DMS79 (cell line): ENCODE measurements at regions not wholly inside any gene's neighbourhood (a gene's known extent, or its start where the extent isn't known, plus 50 kb on each side); places are given as distances from the start of the nearest gene placed in this dataset.

Source experiments
- DNase-seq: peaks from one replicate; lab custom pipeline; 2025; lab: John Stamatoyannopoulos, UW

- DNase-seq: no peak
Observed at GRCh38 chr17:65365169-65365568, 196.3 kb downstream of the AXIN2 start.

- DNase-seq: no peak
Observed at GRCh38 chr17:65364438-65364837, 197.0 kb downstream of the AXIN2 start.

- DNase-seq: no peak
Observed at GRCh38 chr17:65362826-65363225, 198.6 kb downstream of the AXIN2 start.

- DNase-seq: no peak
Observed at GRCh38 chr17:65360961-65361552, 200.4 kb downstream of the AXIN2 start.

GRCh38 chr17:65359016-65359415, 202.4 kb downstream of the AXIN2 start:
- no peak for DNase-seq

- DNase-seq: no peak
Observed at GRCh38 chr17:65356536-65356935, 204.9 kb downstream of the AXIN2 start.

GRCh38 chr17:65355246-65355645, 206.2 kb downstream of the AXIN2 start:
- no peak for DNase-seq

- DNase-seq: no peak
Observed at GRCh38 chr17:65349916-65350315, 211.5 kb downstream of the AXIN2 start.

GRCh38 chr17:65346166-65346565, 209.0 kb downstream of the RGS9 start:
- DNase-seq: no peak

- no peak for DNase-seq
Observed at GRCh38 chr17:65345261-65346005, 208.3 kb downstream of the RGS9 start.

- no peak for DNase-seq
Observed at GRCh38 chr17:65340401-65340800, 203.2 kb downstream of the RGS9 start.

- no peak for DNase-seq
Observed at GRCh38 chr17:65334406-65334805, 197.2 kb downstream of the RGS9 start.

- DNase-seq: no peak
Observed at GRCh38 chr17:65332779-65333178, 195.6 kb downstream of the RGS9 start.

GRCh38 chr17:65332375-65332774, 195.2 kb downstream of the RGS9 start:
- no peak for DNase-seq

GRCh38 chr17:65328567-65328966, 191.4 kb downstream of the RGS9 start:
- peak; percentile 8 for DNase-seq

GRCh38 chr17:65324611-65325342, 187.6 kb downstream of the RGS9 start:
- DNase-seq: no peak

- DNase-seq: no peak
Observed at GRCh38 chr17:65323049-65323448, 185.9 kb downstream of the RGS9 start.

- DNase-seq: no peak
Observed at GRCh38 chr17:65320820-65321219, 183.7 kb downstream of the RGS9 start.

GRCh38 chr17:65314212-65314611, 177.0 kb downstream of the RGS9 start:
- DNase-seq: no peak

GRCh38 chr17:65312718-65313377, 175.7 kb downstream of the RGS9 start:
- no peak for DNase-seq

GRCh38 chr17:65311261-65311660, 174.1 kb downstream of the RGS9 start:
- DNase-seq: no peak

GRCh38 chr17:65307961-65308316, 170.8 kb downstream of the RGS9 start:
- DNase-seq: no peak
